Transverse colon (tissue), 3 donors: ENCODE measurements at regions not wholly inside any gene's neighbourhood (a gene's known extent, or its start where the extent isn't known, plus 50 kb on each side); places are given as distances from the start of the nearest gene placed in this dataset.

Experiments used
- POLR2A ChIP-seq: fragments of 450-650 bp; IDR thresholded peaks from one replicate; pipeline ENCODE4 v1.6.1; 2016; ENCODE audit warnings: antibody characterized with exemption, mild to moderate bottlenecking, moderate library complexity
- TF ChIP-seq, protein P1 (sequence below), 5 experiments: fragments of 200-600 bp in 3 of 5; fragments of 450-650 bp in 2 of 5; sonication (generic) in 3 of 5; IDR thresholded peaks; 1 replicate in 2 of 5; 2 replicates in 3 of 5; pipeline ENCODE4 v1.5.1; 2016 to 2017; ENCODE audit warnings: antibody characterized with exemption in 5 of 5, inconsistent platforms in 3 of 5, mild to moderate bottlenecking in 2 of 5, moderate library complexity in 1 of 5

DNA sequence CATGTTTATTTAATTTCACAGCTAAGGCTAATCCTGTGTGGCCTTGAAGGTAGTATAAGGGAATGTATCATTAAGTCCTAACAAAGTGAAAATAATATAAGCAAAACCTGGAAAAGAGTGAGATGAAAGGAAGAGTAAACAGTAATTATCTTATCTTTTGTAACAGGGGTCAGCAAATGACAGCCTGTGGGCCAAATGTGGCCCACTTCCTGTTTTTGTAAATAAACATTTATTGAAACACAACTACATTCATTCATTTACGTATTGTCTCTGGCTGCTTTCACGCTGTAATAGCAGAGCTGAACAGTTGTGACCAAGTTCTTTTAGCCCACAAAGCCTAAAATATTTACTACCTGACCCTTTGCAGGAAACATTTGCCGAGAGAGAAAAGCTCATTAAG, 78.4 kb upstream of the HTR4 start:
- TF ChIP-seq, protein P1, sequence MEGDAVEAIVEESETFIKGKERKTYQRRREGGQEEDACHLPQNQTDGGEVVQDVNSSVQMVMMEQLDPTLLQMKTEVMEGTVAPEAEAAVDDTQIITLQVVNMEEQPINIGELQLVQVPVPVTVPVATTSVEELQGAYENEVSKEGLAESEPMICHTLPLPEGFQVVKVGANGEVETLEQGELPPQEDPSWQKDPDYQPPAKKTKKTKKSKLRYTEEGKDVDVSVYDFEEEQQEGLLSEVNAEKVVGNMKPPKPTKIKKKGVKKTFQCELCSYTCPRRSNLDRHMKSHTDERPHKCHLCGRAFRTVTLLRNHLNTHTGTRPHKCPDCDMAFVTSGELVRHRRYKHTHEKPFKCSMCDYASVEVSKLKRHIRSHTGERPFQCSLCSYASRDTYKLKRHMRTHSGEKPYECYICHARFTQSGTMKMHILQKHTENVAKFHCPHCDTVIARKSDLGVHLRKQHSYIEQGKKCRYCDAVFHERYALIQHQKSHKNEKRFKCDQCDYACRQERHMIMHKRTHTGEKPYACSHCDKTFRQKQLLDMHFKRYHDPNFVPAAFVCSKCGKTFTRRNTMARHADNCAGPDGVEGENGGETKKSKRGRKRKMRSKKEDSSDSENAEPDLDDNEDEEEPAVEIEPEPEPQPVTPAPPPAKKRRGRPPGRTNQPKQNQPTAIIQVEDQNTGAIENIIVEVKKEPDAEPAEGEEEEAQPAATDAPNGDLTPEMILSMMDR (IDR thresholded peaks at IDR 0.05): no peak
- no peak for TF ChIP-seq POLR2A
